ENCODE measurements at regions not wholly inside any gene's neighbourhood (a gene's known extent, or its start where the extent isn't known, plus 50 kb on each side); places are given as distances from the start of the nearest gene placed in this dataset.

DNA sequence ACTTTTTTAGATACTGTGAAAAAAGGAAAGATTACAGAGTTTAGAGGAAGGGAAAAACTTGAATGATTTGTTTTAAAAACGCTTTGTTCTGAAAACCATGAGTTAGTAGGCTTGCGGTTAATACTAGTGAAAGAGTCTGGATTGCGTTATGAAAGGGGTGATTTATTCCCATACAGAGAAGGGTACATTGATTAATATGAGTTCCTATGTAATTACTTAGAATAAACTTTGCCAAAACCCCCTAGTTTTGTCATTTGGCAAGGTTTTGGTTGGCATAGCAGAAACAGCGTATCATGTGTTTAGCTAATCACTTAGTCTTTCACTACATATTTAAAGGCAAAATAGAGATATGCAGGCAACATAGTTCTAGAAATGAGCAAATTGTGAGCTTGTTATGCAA is 91.2 kb upstream of the POT1 start:
- DNase-seq (no peak), ATAC-seq (ENCODE audit: insufficient read depth, low FRiP score) (no peak)
- Histone ChIP-seq H3K4me3 (no peak overlapping the region), H3K27me3 (ENCODE audit: control insufficient read depth in 3 of 3, insufficient read depth in 3 of 3, low read length in 2 of 3) (no peaks in the 10 kb centered on the region), H3K9ac (ENCODE audit: insufficient read depth in 1 of 2, low read length in 2 of 2) (no peak overlapping the region), H3K9me3 (ENCODE audit: control insufficient read depth in 4 of 4, insufficient read depth in 3 of 4, low read length in 3 of 4) (peaks cover 0 to 3% (median 0%) of the 10 kb centered on the region in 4 donors), H3K36me3 (ENCODE audit: control insufficient read depth in 4 of 4, insufficient read depth in 4 of 4, low read length in 4 of 4) (no peaks in the 10 kb centered on the region), H3K4me1 (ENCODE audit: control insufficient read depth in 5 of 5, insufficient read depth in 5 of 5, low read length in 5 of 5) (no peaks in the 10 kb centered on the region), H3K27ac (ENCODE audit: low read depth in 1 of 2, low read length in 1 of 2) (no peak overlapping the region)
- TF ChIP-seq, protein P1, sequence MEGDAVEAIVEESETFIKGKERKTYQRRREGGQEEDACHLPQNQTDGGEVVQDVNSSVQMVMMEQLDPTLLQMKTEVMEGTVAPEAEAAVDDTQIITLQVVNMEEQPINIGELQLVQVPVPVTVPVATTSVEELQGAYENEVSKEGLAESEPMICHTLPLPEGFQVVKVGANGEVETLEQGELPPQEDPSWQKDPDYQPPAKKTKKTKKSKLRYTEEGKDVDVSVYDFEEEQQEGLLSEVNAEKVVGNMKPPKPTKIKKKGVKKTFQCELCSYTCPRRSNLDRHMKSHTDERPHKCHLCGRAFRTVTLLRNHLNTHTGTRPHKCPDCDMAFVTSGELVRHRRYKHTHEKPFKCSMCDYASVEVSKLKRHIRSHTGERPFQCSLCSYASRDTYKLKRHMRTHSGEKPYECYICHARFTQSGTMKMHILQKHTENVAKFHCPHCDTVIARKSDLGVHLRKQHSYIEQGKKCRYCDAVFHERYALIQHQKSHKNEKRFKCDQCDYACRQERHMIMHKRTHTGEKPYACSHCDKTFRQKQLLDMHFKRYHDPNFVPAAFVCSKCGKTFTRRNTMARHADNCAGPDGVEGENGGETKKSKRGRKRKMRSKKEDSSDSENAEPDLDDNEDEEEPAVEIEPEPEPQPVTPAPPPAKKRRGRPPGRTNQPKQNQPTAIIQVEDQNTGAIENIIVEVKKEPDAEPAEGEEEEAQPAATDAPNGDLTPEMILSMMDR (IDR thresholded peaks at IDR 0.05; ENCODE audit: control extremely low read depth, extremely low read depth), result no peak
- 88 to 92% methylated on average over 4 of the region's 4 CpGs for WGBS, 2 donors

DNA sequence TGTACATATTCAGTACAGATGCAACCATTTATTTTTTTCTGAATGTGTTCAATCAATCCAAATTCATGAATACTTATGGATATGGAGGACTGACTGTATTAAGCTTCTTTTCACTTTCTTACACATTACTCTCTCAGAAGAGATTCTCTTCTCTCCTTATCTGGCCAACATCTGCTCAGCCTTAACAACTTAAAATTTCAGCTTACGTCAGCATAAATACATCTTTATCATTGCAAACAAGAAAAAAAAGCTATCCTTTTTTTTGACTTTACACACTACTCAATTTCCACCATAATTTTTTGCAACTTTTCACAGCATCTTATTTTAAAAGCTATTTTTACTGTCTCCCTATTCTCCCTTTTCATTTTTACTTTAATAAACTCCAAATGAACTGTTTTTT is 80.9 kb upstream of the POT1 start:
- H3K36me3 ChIP-seq (ENCODE audit: control insufficient read depth in 4 of 4, insufficient read depth in 4 of 4, low read length in 4 of 4), result no peaks in the 10 kb centered on the region
- no peak for DNase-seq
- H3K9ac ChIP-seq (ENCODE audit: insufficient read depth in 1 of 2, low read length in 2 of 2), result no peak overlapping the region
- H3K4me3 ChIP-seq, result no peak overlapping the region
- no peaks in the 10 kb centered on the region for H3K4me1 ChIP-seq (ENCODE audit: control insufficient read depth in 5 of 5, insufficient read depth in 5 of 5, low read length in 5 of 5)
- no peaks in the 10 kb centered on the region for H3K27me3 ChIP-seq (ENCODE audit: control insufficient read depth in 3 of 3, insufficient read depth in 3 of 3, low read length in 2 of 3)
- H3K9me3 ChIP-seq (ENCODE audit: control insufficient read depth in 4 of 4, insufficient read depth in 3 of 4, low read length in 3 of 4), result no peaks in the 10 kb centered on the region
- no peak for ATAC-seq (ENCODE audit: insufficient read depth, low FRiP score)
- TF ChIP-seq, protein P1 (IDR thresholded peaks at IDR 0.05; ENCODE audit: control extremely low read depth, extremely low read depth), result no peak
- WGBS, 2 donors, result 77 to 100% methylated on average over 1 of the region's 1 CpG
- H3K27ac ChIP-seq (ENCODE audit: low read depth in 1 of 2, low read length in 1 of 2), result no peak overlapping the region

DNA sequence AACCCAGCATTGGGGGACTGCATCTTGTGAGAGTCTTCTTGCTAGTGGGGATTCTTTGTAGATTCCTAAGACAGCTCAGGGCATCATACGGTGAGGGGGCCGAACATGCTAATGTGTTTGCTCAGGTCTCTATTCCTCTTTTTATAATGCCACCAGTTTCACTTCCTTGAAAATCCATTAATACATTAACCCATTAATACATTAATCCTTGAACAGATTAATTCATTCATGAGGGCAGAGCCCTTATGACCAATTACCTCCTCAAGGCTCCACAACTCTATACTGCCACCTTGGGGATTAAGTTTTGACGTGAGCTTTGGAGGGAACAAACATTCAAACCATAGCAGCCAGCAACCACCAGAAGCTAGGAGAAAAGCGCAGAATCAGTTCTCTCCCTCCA is 67.2 kb upstream of the POT1 start:
- ATAC-seq (ENCODE audit: insufficient read depth, low FRiP score) (no peak), DNase-seq (no peak)
- H3K27me3 ChIP-seq (ENCODE audit: control insufficient read depth in 3 of 3, insufficient read depth in 3 of 3, low read length in 2 of 3), result no peaks in the 10 kb centered on the region
- peaks cover 0 to 2% (median 0%) of the 10 kb centered on the region in 4 donors for H3K9me3 ChIP-seq (ENCODE audit: control insufficient read depth in 4 of 4, insufficient read depth in 3 of 4, low read length in 3 of 4)
- H3K4me1 ChIP-seq (ENCODE audit: control insufficient read depth in 5 of 5, insufficient read depth in 5 of 5, low read length in 5 of 5), result no peaks in the 10 kb centered on the region
- H3K36me3 ChIP-seq (ENCODE audit: control insufficient read depth in 4 of 4, insufficient read depth in 4 of 4, low read length in 4 of 4), result no peaks in the 10 kb centered on the region
- 72 to 75% methylated on average over 4 of the region's 4 CpGs for WGBS, 2 donors
- no peak overlapping the region for H3K27ac ChIP-seq (ENCODE audit: low read depth in 1 of 2, low read length in 1 of 2)
- no peak overlapping the region for H3K9ac ChIP-seq (ENCODE audit: insufficient read depth in 1 of 2, low read length in 2 of 2)
- TF ChIP-seq, protein P1 (IDR thresholded peaks at IDR 0.05; ENCODE audit: control extremely low read depth, extremely low read depth), result no peak
- H3K4me3 ChIP-seq, result no peak overlapping the region

DNA sequence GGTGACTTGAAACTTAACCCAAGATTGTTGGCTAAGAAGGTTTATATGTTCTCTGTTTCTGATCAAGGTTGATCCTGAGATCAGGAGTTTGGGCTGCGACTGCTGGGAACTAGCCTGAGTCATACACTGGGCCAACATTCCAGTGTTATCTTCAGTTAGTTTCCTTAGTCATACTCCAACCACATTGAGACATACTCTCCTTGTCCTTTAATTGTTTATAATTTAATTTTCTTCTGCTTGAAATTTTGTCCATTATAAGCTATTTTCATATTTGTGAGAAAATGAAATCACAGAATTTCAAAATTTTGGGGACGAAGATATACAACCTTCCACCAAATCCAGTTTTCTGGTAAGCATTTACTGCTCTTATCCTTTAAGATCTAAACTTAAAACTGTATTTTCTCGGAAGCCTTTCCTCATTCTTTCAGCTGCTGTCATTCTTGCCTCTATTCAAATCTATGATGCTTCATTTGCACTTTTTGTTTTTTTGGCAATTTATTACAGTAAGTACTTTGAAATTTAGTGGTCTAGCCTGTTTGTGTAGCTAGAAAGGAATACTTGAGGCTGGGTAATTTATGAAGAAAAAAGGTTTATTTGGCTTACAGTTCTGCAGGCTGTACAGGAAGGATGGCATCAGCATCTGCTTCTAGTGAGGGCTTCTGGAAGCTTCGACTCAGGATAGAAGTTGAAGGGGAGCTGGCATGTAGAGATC is 63.4 kb upstream of the POT1 start:
- Histone ChIP-seq H3K9ac (ENCODE audit: insufficient read depth in 1 of 2, low read length in 2 of 2) (no peak overlapping the region), H3K27me3 (ENCODE audit: control insufficient read depth in 3 of 3, insufficient read depth in 3 of 3, low read length in 2 of 3) (no peaks in the 10 kb centered on the region), H3K36me3 (ENCODE audit: control insufficient read depth in 4 of 4, insufficient read depth in 4 of 4, low read length in 4 of 4) (no peaks in the 10 kb centered on the region), H3K4me3 (no peak overlapping the region), H3K9me3 (ENCODE audit: control insufficient read depth in 4 of 4, insufficient read depth in 3 of 4, low read length in 3 of 4) (no peaks in the 10 kb centered on the region), H3K4me1 (ENCODE audit: control insufficient read depth in 5 of 5, insufficient read depth in 5 of 5, low read length in 5 of 5) (no peaks in the 10 kb centered on the region), H3K27ac (ENCODE audit: low read depth in 1 of 2, low read length in 1 of 2) (no peak overlapping the region)
- DNase-seq, result no peak
- 82 to 88% methylated on average over 4 of the region's 4 CpGs for WGBS, 2 donors
- ATAC-seq (ENCODE audit: insufficient read depth, low FRiP score), result no peak
- TF ChIP-seq, protein P1 (IDR thresholded peaks at IDR 0.05; ENCODE audit: control extremely low read depth, extremely low read depth), result no peak

Measured in lung (tissue), 11 donors.